CD4-positive, alpha-beta T cell treated with Interleukin-21 for 1 hour (primary cell): ENCODE measurements at regions not wholly inside any gene's neighbourhood (a gene's known extent, or its start where the extent isn't known, plus 50 kb on each side); places are given as distances from the start of the nearest gene placed in this dataset.

Source experiments
- DNase-seq: peaks from one replicate; pipeline ENCODE4 v3.0.0-alpha.2; 2020

DNA sequence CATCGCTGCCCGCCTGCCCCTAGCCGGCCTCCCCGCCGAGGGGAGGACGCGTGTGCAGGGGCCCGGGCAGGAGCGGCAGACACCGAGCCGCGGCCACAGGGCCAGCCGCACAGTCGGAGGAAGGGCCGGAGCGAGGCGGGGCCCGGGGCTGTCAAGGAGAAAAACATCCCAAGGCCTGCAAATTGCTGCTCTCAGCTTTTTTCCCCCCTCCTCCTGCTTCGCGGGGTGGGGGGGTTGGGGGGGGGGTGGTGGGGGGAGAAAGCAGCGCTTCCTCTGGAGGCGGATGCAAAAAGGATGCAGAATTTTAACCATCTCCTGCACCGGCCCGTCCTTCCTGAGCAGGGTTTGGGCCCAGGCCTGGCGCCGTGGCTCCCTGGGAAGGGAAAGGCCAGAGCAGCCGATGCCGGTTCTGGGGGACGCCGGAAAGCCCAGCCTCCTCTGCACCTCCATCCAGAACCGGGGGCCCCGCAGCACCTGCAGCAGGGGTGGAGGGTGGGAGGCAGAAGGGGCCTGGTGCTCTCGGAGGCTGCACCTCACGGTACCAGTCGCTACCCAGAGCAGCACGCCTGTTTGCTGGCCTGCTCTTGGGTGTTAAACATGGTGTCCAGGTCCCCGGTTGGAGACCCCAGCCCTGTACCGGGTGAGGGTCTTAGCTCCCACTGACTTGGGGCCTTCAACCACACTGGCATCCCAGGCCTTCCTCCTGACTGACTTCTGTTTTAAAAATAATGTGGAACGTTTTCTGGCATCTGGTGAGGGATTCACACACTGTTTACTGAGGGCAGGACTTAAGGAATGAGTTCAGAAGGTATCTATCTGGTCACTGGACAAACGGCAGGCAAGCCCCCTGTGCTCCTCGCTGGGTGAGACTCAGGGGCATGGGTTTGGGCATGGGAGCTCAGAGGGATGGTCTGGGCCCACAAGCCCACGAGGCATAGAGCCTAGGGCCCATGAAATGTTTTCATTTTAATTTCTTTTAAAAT, 77.4 kb upstream of the WNT7B start:
- DNase-seq = peak; percentile 58

GRCh38 chr22:46055181-46055875, 78.4 kb upstream of the WNT7B start:
- peak; percentile 28 for DNase-seq

GRCh38 chr22:46055911-46056545, 79.1 kb upstream of the WNT7B start:
- no peak for DNase-seq

DNA sequence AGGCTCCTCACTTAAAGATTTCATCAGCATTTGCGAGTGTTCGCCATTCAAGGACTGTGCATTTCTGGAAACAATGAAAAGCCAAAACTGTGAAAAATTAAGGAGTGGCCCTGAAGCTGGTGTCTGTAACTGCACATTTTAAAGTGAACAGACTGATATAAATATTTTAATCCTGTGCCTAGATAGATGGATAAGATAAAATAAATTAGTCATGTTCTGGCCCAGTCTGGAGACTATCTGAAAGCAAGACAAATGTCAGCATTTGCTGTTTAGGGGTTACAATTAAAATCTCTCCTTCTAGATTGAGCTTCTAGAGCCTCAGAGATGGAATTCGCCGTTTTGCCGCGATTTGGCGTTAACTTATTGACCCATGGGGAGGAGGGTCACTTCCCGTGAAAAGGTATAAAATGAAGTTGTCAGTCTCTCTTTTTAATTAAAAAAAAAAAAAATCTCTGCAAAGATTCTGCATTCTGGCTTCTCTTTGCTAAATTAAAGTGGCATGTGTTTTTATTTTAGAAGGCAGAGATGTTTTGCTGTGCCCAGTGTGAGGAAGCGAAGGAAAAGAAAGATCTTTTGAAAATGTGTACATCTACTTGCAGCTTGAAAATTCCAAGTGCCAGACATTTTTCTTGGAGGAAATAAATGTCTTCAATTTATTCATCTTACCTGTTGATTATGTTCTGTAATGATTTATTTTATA, 79.7 kb upstream of the WNT7B start:
- no peak for DNase-seq

DNA sequence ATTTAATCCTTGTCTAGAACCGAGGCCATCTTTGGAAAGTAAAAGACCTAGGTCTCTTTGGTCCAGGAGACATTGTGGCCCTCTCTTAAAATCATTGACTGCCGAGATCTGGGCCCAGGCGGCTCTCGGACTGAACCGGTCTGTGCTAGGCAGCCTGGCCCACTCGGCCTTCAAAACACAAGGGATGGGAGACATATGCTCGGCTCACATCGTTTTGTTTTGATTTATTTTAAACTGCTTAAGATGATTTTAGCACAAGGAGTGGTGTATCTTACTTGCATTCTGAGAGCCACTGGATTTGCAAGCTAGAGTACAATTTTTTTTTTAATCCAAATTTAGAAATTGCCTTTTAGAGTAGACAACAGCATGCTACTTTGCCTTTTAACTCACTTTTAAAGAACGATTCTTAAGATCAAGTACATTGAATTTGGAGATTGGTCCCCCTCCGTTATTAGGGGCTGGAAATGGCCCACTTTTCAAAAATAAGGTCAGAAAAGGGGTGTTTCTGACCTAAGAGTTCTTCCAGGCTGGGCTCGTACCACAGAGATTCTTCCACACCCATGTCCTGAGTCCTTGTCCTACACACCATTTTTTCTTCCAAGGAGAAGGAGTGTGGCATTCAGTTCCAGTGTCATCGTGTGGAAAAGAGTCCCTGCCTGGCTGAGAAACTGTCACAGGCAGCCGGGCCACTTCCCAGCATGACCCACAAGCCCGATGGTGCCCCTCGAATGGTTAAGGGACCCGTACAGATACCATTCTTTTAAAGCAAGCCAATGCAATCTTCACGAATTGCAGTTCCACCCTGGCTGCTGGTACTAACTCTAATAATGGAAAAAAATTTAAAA, 80.5 kb upstream of the WNT7B start:
- no peak for DNase-seq

GRCh38 chr22:46058091-46058420, 81.1 kb upstream of the WNT7B start:
- peak; percentile 62 for DNase-seq

DNA sequence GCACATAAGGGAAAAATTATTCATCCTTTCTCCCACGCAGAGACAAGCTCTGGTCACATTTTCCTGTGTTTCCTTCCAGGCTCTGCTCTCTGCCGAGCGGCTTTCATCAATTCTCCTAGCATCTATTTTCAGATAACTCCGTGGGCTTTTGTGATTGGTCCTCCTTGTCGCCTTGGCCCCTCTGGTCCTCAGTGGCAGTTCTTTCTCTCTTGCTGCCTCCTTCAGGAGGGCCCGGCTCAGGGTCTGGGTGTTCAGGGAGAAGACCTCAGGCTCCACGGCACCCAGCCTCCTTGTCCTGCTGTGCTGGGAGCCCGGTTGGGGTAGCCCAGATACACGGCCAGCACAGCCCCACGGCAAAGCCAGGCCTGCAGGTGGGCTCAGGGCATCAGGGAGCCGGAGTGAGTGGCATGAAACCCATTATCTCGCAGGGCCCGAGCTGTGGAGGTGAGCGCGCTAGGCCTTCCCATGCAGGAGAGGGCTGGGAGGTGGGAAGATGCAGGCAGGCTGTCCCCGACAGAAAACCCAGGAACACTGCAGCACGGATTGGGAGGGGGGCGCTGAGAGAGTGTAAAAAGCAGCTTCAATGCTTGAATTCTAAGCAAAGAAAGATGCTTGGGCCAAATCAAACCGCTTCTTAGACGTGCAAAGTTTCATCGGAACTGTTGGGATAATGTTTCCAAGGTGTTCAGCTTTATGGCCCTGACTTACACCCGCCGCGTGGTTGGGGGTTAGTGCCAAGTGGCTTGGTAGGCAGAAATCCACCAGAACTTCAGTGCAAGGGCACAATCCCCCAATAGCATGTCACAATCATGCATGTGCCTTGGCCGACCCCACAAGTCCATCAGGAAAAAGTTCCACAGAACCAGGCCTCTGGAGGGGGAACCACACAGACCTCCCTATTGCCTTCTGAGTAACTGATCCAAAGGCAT, 81.9 kb upstream of the WNT7B start:
- no peak for DNase-seq

DNA sequence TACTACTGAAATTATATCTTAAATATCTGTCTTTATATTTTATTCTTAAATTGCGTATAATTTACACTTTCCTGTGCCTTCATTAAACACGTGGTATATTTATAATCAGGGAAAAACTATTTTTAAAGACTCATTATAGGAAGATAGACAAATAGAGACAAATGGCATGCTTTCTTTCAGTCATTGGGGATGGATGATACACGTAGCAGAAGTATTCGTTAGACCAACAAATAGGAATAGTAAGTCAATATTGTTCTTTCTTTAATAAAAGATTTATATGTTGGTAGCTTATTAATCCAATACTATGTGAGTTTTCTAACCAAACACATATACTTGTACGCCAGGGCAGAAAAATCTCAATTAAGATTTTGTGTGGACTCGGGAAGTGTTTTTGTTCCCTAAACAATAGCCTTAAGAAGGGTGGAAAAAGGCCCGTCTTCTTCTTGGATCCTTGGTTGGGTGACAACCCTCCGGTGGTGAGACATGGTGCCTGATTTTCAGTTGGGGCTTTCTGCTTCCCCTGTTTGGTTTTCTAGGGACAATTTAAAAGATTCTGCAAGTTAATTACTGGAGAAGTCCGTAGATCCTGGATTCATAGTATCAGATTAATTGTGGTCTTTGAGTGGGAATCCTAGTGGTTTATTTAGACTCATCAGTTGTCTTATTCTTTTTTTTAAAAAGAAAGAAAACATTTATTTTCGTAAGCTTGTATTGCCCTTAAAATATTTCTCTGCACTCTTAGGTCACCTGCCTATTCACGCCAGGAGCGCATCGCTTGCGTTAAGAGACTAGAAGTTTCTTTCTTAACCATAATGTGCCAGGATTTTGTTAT, 83.5 kb upstream of the WNT7B start:
- no peak for DNase-seq

DNA sequence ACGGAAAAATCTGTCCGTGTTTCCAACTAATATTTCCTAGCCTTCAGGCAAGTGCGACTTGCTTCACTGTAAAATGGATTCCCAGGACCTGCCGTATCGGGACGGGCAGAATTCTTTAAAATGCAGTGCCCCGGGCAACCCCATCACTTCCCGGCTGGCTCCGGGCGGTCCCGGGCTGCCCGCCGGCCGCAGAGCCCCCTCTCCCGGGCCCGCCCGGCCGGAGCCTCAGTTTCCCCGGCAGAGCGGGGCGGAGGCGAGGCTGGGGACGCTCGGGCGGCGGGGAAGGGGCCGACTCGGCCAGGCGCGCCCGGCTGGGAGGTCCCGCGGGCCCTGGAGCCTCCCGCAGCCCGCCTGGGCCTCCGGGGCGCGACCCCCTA, 84.2 kb upstream of the WNT7B start:
- no peak for DNase-seq

GRCh38 chr22:46061501-46062231, 84.7 kb upstream of the WNT7B start:
- DNase-seq = no peak

- no peak for DNase-seq
Observed at GRCh38 chr22:46062232-46062615, 85.3 kb upstream of the WNT7B start.

DNA sequence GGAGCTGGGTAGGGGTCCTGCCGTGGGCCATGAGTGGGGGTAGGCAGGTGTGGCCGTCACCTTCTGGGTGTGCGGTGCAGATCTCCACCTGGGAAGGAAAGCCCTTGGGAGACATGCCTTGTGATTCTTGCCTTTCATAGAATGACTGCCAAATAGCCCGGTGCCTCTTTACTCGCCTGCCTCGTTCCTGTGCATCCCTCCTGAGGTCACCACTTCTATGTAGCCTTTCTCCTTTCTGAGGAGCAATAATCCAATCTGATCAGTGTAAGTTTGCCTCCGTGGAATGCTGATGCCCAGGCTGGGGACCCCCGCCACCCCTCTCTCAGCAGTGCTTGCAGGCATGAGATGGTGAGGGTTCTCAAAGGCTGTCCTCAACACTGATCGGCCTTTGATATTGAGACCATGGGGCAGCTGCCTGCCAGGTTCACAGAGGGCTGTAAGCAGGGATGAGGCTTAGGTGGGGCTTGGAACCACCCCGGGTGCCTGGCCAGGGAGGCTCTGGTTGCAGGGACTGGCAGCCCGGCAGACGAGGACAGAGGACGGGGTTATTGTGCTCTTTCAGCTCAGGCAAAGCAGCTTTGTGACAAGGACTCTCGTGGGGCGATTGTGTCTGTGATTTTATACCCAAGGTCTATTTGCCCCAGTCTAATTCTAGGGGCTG, 86.1 kb upstream of the WNT7B start:
- DNase-seq = no peak

- DNase-seq = no peak
Observed at GRCh38 chr22:46063846-46064227, 86.5 kb upstream of the PPARA start.

GRCh38 chr22:46064228-46064965, 85.9 kb upstream of the PPARA start:
- no peak for DNase-seq

GRCh38 chr22:46064966-46065666, 85.2 kb upstream of the PPARA start:
- no peak for DNase-seq

- no peak for DNase-seq
Observed at GRCh38 chr22:46065691-46066454, 84.5 kb upstream of the PPARA start.

GRCh38 chr22:46066691-46067090, 83.6 kb upstream of the PPARA start:
- no peak for DNase-seq
